AG04449 (cell line): ENCODE measurements at regions not wholly inside any gene's neighbourhood (a gene's known extent, or its start where the extent isn't known, plus 50 kb on each side); places are given as distances from the start of the nearest gene placed in this dataset.

Experiments used
- CTCF ChIA-PET: fragments of 350-600 bp; formaldehyde crosslinking; extraction: SDS; loops from one replicate; lab custom pipeline; 2021; ENCODE audit warnings: antibody characterized with exemption; lab: Yijun Ruan, JAX
- POLR2A ChIA-PET: fragments of 400-600, 350-600 bp; formaldehyde crosslinking; extraction: SDS; loops from one replicate; lab custom pipeline; 2020; ENCODE audit warnings: antibody characterized with exemption, inconsistent platforms; lab: Yijun Ruan, JAX
- DNase-seq: peaks from one replicate; pipeline ENCODE4 v3.0.0-alpha.2; 2010; ENCODE audit warnings: low read depth, low spot score
- H3K4me3 ChIP-seq: 2 replicates; pipeline ENCODE4 v1.5.1; 2011; ENCODE audit warnings: low read depth, mild to moderate bottlenecking, control low read depth, low read length
- CTCF ChIP-seq: IDR thresholded peaks from one replicate; pipeline ENCODE4 v1.5.1; 2011; ENCODE audit warnings: mild to moderate bottlenecking, moderate library complexity, low read length, control low read depth, inconsistent platforms; ENCODE audit not compliant: insufficient read depth; ENCODE audit errors: missing control alignments

GRCh38 chr16:79452671-79453070 lies 147.9 kb downstream of the MAF start:
- H3K4me3 ChIP-seq: no peak overlapping the region
- no peak for TF ChIP-seq CTCF
- no peak for DNase-seq
- CTCF ChIA-PET: no interaction called here
- POLR2A ChIA-PET: no interaction called here

GRCh38 chr16:79451196-79451816 lies 149.2 kb downstream of the MAF start:
- CTCF ChIA-PET: no interaction called here
- no peak for TF ChIP-seq CTCF
- POLR2A ChIA-PET: no interaction called here

GRCh38 chr16:79449900-79450299 lies 150.6 kb downstream of the MAF start:
- H3K4me3 ChIP-seq: no peak overlapping the region
- ChIA-PET POLR2A (no interaction called here), CTCF (no interaction called here)
- DNase-seq: no peak
- no peak for TF ChIP-seq CTCF

More at GRCh38 chr16:79451196-79451816, 149.2 kb downstream of the MAF start:
- no peak for DNase-seq
- H3K4me3 ChIP-seq: no peak overlapping the region

- ChIA-PET POLR2A (no interaction called here), CTCF (no interaction called here)
- H3K4me3 ChIP-seq: no peak overlapping the region
- no peak for DNase-seq
- no peak for TF ChIP-seq CTCF
These were observed 151.3 kb downstream of the MAF start for GRCh38 chr16:79449067-79449769.

- ChIA-PET CTCF (no interaction called here), POLR2A (no interaction called here)
- no peak for TF ChIP-seq CTCF
- no peak overlapping the region for H3K4me3 ChIP-seq
- no peak for DNase-seq
These were observed 156.0 kb downstream of the MAF start for GRCh38 chr16:79444572-79444971.

- CTCF ChIA-PET: no interaction called here
- TF ChIP-seq CTCF: no peak
- no peak overlapping the region for H3K4me3 ChIP-seq
These were observed 160.6 kb downstream of the MAF start for GRCh38 chr16:79439901-79440300.

More at GRCh38 chr16:79439901-79440300, 160.6 kb downstream of the MAF start:
- no peak for DNase-seq
- POLR2A ChIA-PET: no interaction called here
